Skin epidermis (tissue), 12 donors: ENCODE measurements at regions not wholly inside any gene's neighbourhood (a gene's known extent, or its start where the extent isn't known, plus 50 kb on each side); places are given as distances from the start of the nearest gene placed in this dataset.

Experiments used
- H3K27ac ChIP-seq, 21 experiments: fragments of 200-600 bp; sonication (generic) in 11 of 21; one replicate each; pipeline ENCODE4 v1.5.0; 2020; ENCODE audit warnings: mild to moderate bottlenecking in 3 of 21, inconsistent platforms in 2 of 21, moderate library complexity in 2 of 21
- H3K4me3 ChIP-seq, 7 experiments: fragments of 200-600 bp; sonication (generic) in 2 of 7; one replicate each; pipeline ENCODE4 v1.5.0; 2020; ENCODE audit warnings: inconsistent platforms in 2 of 7, mild to moderate bottlenecking in 2 of 7, moderate library complexity in 1 of 7

- H3K27ac ChIP-seq: no peak overlapping the region
- no peak overlapping the region for H3K4me3 ChIP-seq
Observed at GRCh38 chr7:153413199-153413539, 639.0 kb upstream of the DPP6 start.

GRCh38 chr7:153413540-153414287, 638.5 kb upstream of the DPP6 start:
- no peak overlapping the region for H3K27ac ChIP-seq
- H3K4me3 ChIP-seq: no peak overlapping the region

- H3K27ac ChIP-seq: no peak overlapping the region
- no peak overlapping the region for H3K4me3 ChIP-seq
Observed at GRCh38 chr7:153414288-153414629, 637.9 kb upstream of the DPP6 start.

- Histone ChIP-seq H3K27ac (no peak overlapping the region), H3K4me3 (no peak overlapping the region)
Observed at GRCh38 chr7:153415632-153416031, 636.6 kb upstream of the DPP6 start.

GRCh38 chr7:153422291-153423209, 629.6 kb upstream of the DPP6 start:
- H3K4me3 ChIP-seq: no peak overlapping the region
- H3K27ac ChIP-seq: no peak overlapping the region

GRCh38 chr7:153423210-153423590, 629.0 kb upstream of the DPP6 start:
- no peak overlapping the region for H3K27ac ChIP-seq
- no peak overlapping the region for H3K4me3 ChIP-seq

- Histone ChIP-seq H3K27ac (no peak overlapping the region), H3K4me3 (no peak overlapping the region)
Observed at GRCh38 chr7:153430931-153431330, 621.3 kb upstream of the DPP6 start.

GRCh38 chr7:153432063-153432462, 620.1 kb upstream of the DPP6 start:
- H3K27ac ChIP-seq: no peak overlapping the region
- no peak overlapping the region for H3K4me3 ChIP-seq

GRCh38 chr7:153433223-153433622, 619.0 kb upstream of the DPP6 start:
- no peak overlapping the region for H3K4me3 ChIP-seq
- no peak overlapping the region for H3K27ac ChIP-seq

- Histone ChIP-seq H3K27ac (no peak overlapping the region), H3K4me3 (no peak overlapping the region)
Observed at GRCh38 chr7:153440715-153441114, 611.5 kb upstream of the DPP6 start.

- Histone ChIP-seq H3K27ac (no peak overlapping the region), H3K4me3 (no peak overlapping the region)
Observed at GRCh38 chr7:153443032-153443701, 609.0 kb upstream of the DPP6 start.

- H3K4me3 ChIP-seq: no peak overlapping the region
- H3K27ac ChIP-seq: no peak overlapping the region
Observed at GRCh38 chr7:153444641-153445040, 607.6 kb upstream of the DPP6 start.

GRCh38 chr7:153445641-153446040, 606.6 kb upstream of the DPP6 start:
- Histone ChIP-seq H3K27ac (no peak overlapping the region), H3K4me3 (no peak overlapping the region)

GRCh38 chr7:153446490-153446889, 605.7 kb upstream of the DPP6 start:
- Histone ChIP-seq H3K27ac (no peak overlapping the region), H3K4me3 (no peak overlapping the region)

GRCh38 chr7:153447011-153447410, 605.2 kb upstream of the DPP6 start:
- H3K4me3 ChIP-seq: no peak overlapping the region
- no peak overlapping the region for H3K27ac ChIP-seq

- H3K27ac ChIP-seq: no peak overlapping the region
Observed at GRCh38 chr7:153452661-153453060, 599.5 kb upstream of the DPP6 start.

GRCh38 chr7:153454306-153454705, 597.9 kb upstream of the DPP6 start:
- no peak overlapping the region for H3K4me3 ChIP-seq
- no peak overlapping the region for H3K27ac ChIP-seq

More at GRCh38 chr7:153452661-153453060, 599.5 kb upstream of the DPP6 start:
- no peak overlapping the region for H3K4me3 ChIP-seq

GRCh38 chr7:153457746-153458145, 594.5 kb upstream of the DPP6 start:
- Histone ChIP-seq H3K4me3 (no peak overlapping the region), H3K27ac (no peak overlapping the region)

GRCh38 chr7:153470004-153470671, 582.1 kb upstream of the DPP6 start:
- H3K4me3 ChIP-seq: no peak overlapping the region
- H3K27ac ChIP-seq: no peak overlapping the region

GRCh38 chr7:153472516-153472915, 579.7 kb upstream of the DPP6 start:
- Histone ChIP-seq H3K4me3 (no peak overlapping the region), H3K27ac (no peak overlapping the region)
